ENCODE measurements at regions not wholly inside any gene's neighbourhood (a gene's known extent, or its start where the extent isn't known, plus 50 kb on each side); places are given as distances from the start of the nearest gene placed in this dataset.

DNA sequence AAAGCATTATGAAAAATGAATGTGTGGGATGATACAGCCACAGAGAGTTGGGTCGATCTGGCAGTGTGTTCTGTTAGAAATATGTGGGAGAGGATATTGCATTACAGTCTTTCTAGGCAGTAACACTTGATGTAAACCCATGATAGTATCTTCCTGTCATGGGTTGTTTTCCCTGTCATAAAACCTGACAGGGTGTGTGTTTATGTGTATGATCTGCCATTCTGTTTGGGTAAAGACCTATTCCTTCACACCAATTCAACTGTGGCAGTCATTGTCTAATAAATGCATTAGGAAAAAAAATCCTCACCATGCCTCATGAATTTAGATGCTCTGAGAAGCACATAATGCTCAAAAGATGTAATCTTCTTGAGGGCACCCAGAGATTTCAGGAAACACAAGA lies 501.7 kb downstream of the CDY2B start:
- Histone ChIP-seq H3K27ac (ENCODE audit: low read length) (no peak overlapping the region), H3K9me3 (ENCODE audit: insufficient read depth, low read depth, low read length) (no peaks in the 10 kb centered on the region), H3K36me3 (ENCODE audit: insufficient read depth, low read depth, low read length) (no peaks in the 10 kb centered on the region), H3K9ac (ENCODE audit: low read depth, low read length) (no peak overlapping the region), H3K27me3 (ENCODE audit: insufficient read depth, low read length) (no peaks in the 10 kb centered on the region), H3K4me1 (ENCODE audit: insufficient read depth, low read length) (no peaks in the 10 kb centered on the region), H3K4me3 (ENCODE audit: low read length) (no peak overlapping the region)

- Histone ChIP-seq H3K9me3 (ENCODE audit: insufficient read depth, low read depth, low read length) (no peaks in the 10 kb centered on the region), H3K36me3 (ENCODE audit: insufficient read depth, low read depth, low read length) (no peaks in the 10 kb centered on the region), H3K4me1 (ENCODE audit: insufficient read depth, low read length) (no peaks in the 10 kb centered on the region), H3K27ac (ENCODE audit: low read length) (no peak overlapping the region), H3K9ac (ENCODE audit: low read depth, low read length) (no peak overlapping the region), H3K27me3 (ENCODE audit: insufficient read depth, low read length) (no peaks in the 10 kb centered on the region), H3K4me3 (ENCODE audit: low read length) (no peak overlapping the region)
Measured at GRCh38 chrY:17368413-17368812, 511.6 kb downstream of the CDY2B start.

- Histone ChIP-seq H3K27me3 (ENCODE audit: insufficient read depth, low read length) (no peaks in the 10 kb centered on the region), H3K9ac (ENCODE audit: low read depth, low read length) (no peak overlapping the region), H3K36me3 (ENCODE audit: insufficient read depth, low read depth, low read length) (no peaks in the 10 kb centered on the region), H3K4me3 (ENCODE audit: low read length) (no peak overlapping the region), H3K4me1 (ENCODE audit: insufficient read depth, low read length) (no peaks in the 10 kb centered on the region), H3K9me3 (ENCODE audit: insufficient read depth, low read depth, low read length) (no peaks in the 10 kb centered on the region), H3K27ac (ENCODE audit: low read length) (no peak overlapping the region)
Measured at GRCh38 chrY:17366400-17366799, 513.6 kb downstream of the CDY2B start.

GRCh38 chrY:17339028-17339427 lies 541.0 kb downstream of the CDY2B start:
- no peak overlapping the region for H3K4me3 ChIP-seq (ENCODE audit: low read length)
- H3K27ac ChIP-seq (ENCODE audit: low read length), result no peak overlapping the region
- H3K27me3 ChIP-seq (ENCODE audit: insufficient read depth, low read length), result no peaks in the 10 kb centered on the region
- no peak overlapping the region for H3K9ac ChIP-seq (ENCODE audit: low read depth, low read length)
- no peaks in the 10 kb centered on the region for H3K9me3 ChIP-seq (ENCODE audit: insufficient read depth, low read depth, low read length)
- H3K4me1 ChIP-seq (ENCODE audit: insufficient read depth, low read length), result no peaks in the 10 kb centered on the region
- H3K36me3 ChIP-seq (ENCODE audit: insufficient read depth, low read depth, low read length), result no peaks in the 10 kb centered on the region

DNA sequence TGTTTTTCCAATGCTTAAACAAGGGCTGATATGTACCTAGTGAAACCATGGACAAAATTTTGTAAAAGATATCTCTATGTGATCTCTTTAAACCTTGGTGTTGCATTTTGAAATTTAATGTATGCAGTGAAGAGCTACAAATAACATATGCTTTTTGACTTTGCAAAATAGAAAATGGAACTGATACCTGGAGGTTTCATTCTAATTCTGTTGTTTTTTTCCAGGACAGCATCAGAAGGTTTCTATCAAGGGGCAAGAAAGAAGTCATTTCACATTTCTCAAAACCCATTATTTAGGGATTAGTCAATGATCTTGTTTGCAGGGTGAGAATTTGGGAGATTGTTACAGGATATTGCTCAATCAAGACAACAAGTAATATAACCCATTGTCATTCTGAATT lies 549.3 kb downstream of the CDY2B start:
- Histone ChIP-seq H3K27ac (ENCODE audit: low read length) (no peak overlapping the region), H3K36me3 (ENCODE audit: insufficient read depth, low read depth, low read length) (no peaks in the 10 kb centered on the region)

DNA sequence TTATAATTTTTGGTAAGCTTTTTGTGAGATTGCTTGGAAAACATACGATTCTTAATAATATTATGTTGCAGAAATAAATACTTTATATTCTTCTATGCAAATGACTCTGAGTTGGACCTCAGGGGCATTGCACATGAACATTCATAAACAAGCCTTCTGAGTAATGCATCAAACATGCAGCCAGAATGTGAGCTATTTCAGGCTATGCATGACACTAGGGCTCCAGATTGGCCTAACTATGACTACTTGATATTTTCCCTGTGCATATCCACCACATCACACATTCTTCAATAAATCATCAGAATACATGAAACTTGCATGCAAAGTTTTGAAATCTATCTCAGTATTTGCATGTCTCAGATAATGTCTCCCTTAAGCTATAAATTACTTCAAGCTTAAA lies 560.1 kb downstream of the CDY2B start:
- H3K36me3 ChIP-seq (ENCODE audit: insufficient read depth, low read depth, low read length), result no peaks in the 10 kb centered on the region
- no peaks in the 10 kb centered on the region for H3K27me3 ChIP-seq (ENCODE audit: insufficient read depth, low read length)

More for the DNA sequence above, 549.3 kb downstream of the CDY2B start:
- Histone ChIP-seq H3K4me1 (ENCODE audit: insufficient read depth, low read length) (no peaks in the 10 kb centered on the region; the same call in 1 of the 2 replicates), H3K27me3 (ENCODE audit: insufficient read depth, low read length) (no peaks in the 10 kb centered on the region), H3K9ac (ENCODE audit: low read depth, low read length) (no peak overlapping the region), H3K9me3 (ENCODE audit: insufficient read depth, low read depth, low read length) (no peaks in the 10 kb centered on the region), H3K4me3 (ENCODE audit: low read length) (no peak overlapping the region)

GRCh38 chrY:17318631-17319030 lies 561.4 kb downstream of the CDY2B start:
- Histone ChIP-seq H3K27me3 (ENCODE audit: insufficient read depth, low read length) (no peaks in the 10 kb centered on the region), H3K27ac (ENCODE audit: low read length) (no peak overlapping the region), H3K9ac (ENCODE audit: low read depth, low read length) (no peak overlapping the region), H3K9me3 (ENCODE audit: insufficient read depth, low read depth, low read length) (no peaks in the 10 kb centered on the region), H3K4me3 (ENCODE audit: low read length) (no peak overlapping the region), H3K36me3 (ENCODE audit: insufficient read depth, low read depth, low read length) (no peaks in the 10 kb centered on the region), H3K4me1 (ENCODE audit: insufficient read depth, low read length) (no peaks in the 10 kb centered on the region)

More for the DNA sequence above, 560.1 kb downstream of the CDY2B start:
- Histone ChIP-seq H3K4me3 (ENCODE audit: low read length) (no peak overlapping the region), H3K4me1 (ENCODE audit: insufficient read depth, low read length) (no peaks in the 10 kb centered on the region), H3K9me3 (ENCODE audit: insufficient read depth, low read depth, low read length) (no peaks in the 10 kb centered on the region), H3K27ac (ENCODE audit: low read length) (no peak overlapping the region), H3K9ac (ENCODE audit: low read depth, low read length) (no peak overlapping the region)

GRCh38 chrY:17277056-17277455 lies 603.0 kb downstream of the CDY2B start:
- Histone ChIP-seq H3K9ac (ENCODE audit: low read depth, low read length) (no peak overlapping the region), H3K4me1 (ENCODE audit: insufficient read depth, low read length) (no peaks in the 10 kb centered on the region), H3K4me3 (ENCODE audit: low read length) (no peak overlapping the region), H3K27ac (ENCODE audit: low read length) (no peak overlapping the region), H3K9me3 (ENCODE audit: insufficient read depth, low read depth, low read length) (no peaks in the 10 kb centered on the region), H3K36me3 (ENCODE audit: insufficient read depth, low read depth, low read length) (no peaks in the 10 kb centered on the region), H3K27me3 (ENCODE audit: insufficient read depth, low read length) (no peaks in the 10 kb centered on the region)

DNA sequence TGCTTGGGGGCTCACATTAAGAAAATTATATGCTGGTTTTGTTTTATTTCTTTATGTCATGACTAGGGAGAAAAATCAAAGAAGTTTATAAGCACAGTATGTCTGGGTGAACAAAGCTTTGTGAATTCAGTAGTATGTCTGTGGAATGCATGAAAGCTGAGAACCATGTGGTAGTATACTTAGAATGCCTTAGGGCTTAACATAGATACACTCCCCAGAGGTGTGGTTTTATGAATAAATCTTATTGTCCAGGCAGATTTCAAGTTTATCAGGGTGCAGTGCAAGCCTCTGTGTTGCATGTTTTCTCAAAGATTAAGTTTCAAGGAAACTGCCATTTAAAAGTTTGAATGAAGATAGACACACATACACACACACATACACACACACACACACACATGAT lies 620.5 kb downstream of the CDY2B start:
- Histone ChIP-seq H3K4me3 (ENCODE audit: low read length) (no peak overlapping the region), H3K27ac (ENCODE audit: low read length) (no peak overlapping the region), H3K9me3 (ENCODE audit: insufficient read depth, low read depth, low read length) (no peaks in the 10 kb centered on the region), H3K4me1 (ENCODE audit: insufficient read depth, low read length) (no peaks in the 10 kb centered on the region), H3K27me3 (ENCODE audit: insufficient read depth, low read length) (no peaks in the 10 kb centered on the region), H3K36me3 (ENCODE audit: insufficient read depth, low read depth, low read length) (no peaks in the 10 kb centered on the region), H3K9ac (ENCODE audit: low read depth, low read length) (no peak overlapping the region)

DNA sequence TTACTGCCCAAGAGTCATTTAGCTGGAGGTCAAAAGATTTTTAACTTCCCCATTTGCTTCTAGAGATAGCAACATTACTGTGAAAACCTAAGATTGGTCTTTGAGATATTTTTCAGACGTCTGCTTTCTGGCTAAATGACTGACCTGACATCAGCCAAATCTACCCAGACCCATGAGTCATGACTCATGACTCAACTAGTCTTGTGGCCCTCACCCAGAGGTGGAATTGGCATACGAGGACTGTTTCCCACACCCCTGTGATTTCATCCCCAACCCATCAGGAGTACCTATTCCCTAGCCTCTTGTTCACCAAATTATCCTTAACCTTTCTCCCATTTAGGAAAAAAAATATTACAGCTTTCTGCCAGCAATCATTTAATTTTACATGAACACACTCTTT lies 641.6 kb downstream of the CDY2B start:
- Histone ChIP-seq H3K27ac (ENCODE audit: low read length) (no peak overlapping the region), H3K9ac (ENCODE audit: low read depth, low read length) (no peak overlapping the region), H3K27me3 (ENCODE audit: insufficient read depth, low read length) (no peaks in the 10 kb centered on the region), H3K4me3 (ENCODE audit: low read length) (no peak overlapping the region), H3K4me1 (ENCODE audit: insufficient read depth, low read length) (peaks cover 2% of the 10 kb centered on the region; the same call in 1 of the 2 replicates), H3K36me3 (ENCODE audit: insufficient read depth, low read depth, low read length) (no peaks in the 10 kb centered on the region), H3K9me3 (ENCODE audit: insufficient read depth, low read depth, low read length) (no peaks in the 10 kb centered on the region)

DNA sequence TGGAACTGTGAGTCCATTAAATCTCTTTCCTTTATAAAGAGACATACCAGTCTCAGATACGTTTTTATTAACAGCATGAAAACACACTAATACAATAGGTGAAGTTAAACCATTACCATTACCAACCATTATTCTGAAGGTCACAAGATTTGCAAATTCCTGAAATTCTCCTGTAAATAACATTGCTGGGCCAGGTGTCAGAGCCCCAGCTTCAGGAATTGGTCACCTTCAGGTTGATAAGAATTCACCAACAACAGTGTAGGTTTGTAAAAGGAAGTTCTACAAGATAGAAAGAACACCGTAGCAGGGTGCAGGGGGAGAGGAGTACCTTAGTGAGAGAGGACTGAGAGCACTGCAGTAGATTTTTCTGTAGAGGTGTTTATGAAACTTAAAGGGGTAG lies 644.3 kb downstream of the CDY2B start:
- Histone ChIP-seq H3K4me1 (ENCODE audit: insufficient read depth, low read length) (peaks cover 23% of the 10 kb centered on the region; the same call in 1 of the 2 replicates), H3K27ac (ENCODE audit: low read length) (peak overlapping the region; percentile 84), H3K27me3 (ENCODE audit: insufficient read depth, low read length) (no peaks in the 10 kb centered on the region), H3K9ac (ENCODE audit: low read depth, low read length) (no peak overlapping the region), H3K9me3 (ENCODE audit: insufficient read depth, low read depth, low read length) (no peaks in the 10 kb centered on the region), H3K36me3 (ENCODE audit: insufficient read depth, low read depth, low read length) (no peaks in the 10 kb centered on the region), H3K4me3 (ENCODE audit: low read length) (no peak overlapping the region)

GRCh38 chrY:17233435-17234109 lies 646.4 kb downstream of the CDY2B start:
- peak overlapping the region; percentile 29; the same call in 1 of the 2 replicates for H3K4me3 ChIP-seq (ENCODE audit: low read length)
- peak overlapping the region; percentile 47; the same call in 1 of the 2 replicates for H3K9ac ChIP-seq (ENCODE audit: low read depth, low read length)
- no peaks in the 10 kb centered on the region for H3K27me3 ChIP-seq (ENCODE audit: insufficient read depth, low read length)
- peaks cover 23% of the 10 kb centered on the region; the same call in 1 of the 2 replicates for H3K4me1 ChIP-seq (ENCODE audit: insufficient read depth, low read length)
- H3K36me3 ChIP-seq (ENCODE audit: insufficient read depth, low read depth, low read length), result no peaks in the 10 kb centered on the region
- H3K9me3 ChIP-seq (ENCODE audit: insufficient read depth, low read depth, low read length), result no peaks in the 10 kb centered on the region
- peak overlapping the region; percentile 88 for H3K27ac ChIP-seq (ENCODE audit: low read length)

All from iPS-20b (cell line).